ENCODE measurements at regions not wholly inside any gene's neighbourhood (a gene's known extent, or its start where the extent isn't known, plus 50 kb on each side); places are given as distances from the start of the nearest gene placed in this dataset.

GRCh38 chr13:88739195-88739594, 1068.0 kb downstream of the SLITRK5 start:
- TF ChIP-seq CTCF (IDR thresholded peaks at IDR 0.05; ENCODE audit: low read depth, low read length): no peak
- no peak for DNase-seq (ENCODE audit: low read depth, low spot score)
- no peak overlapping the region for H3K4me3 ChIP-seq (ENCODE audit: low read depth, low read length)
- in situ Hi-C loops (cut with HindIII; ENCODE audit: low sequenced_read_pairs): no loop called here

- TF ChIP-seq CTCF (IDR thresholded peaks at IDR 0.05; ENCODE audit: low read depth, low read length): no peak
- no peak overlapping the region for H3K4me3 ChIP-seq (ENCODE audit: low read depth, low read length)
- no peak for DNase-seq (ENCODE audit: low read depth, low spot score)
- in situ Hi-C loops (cut with HindIII; ENCODE audit: low sequenced_read_pairs): no loop called here
These were observed 1073.1 kb downstream of the SLITRK5 start for GRCh38 chr13:88744289-88744688.

- in situ Hi-C loops (cut with HindIII; ENCODE audit: low sequenced_read_pairs): no loop called here
- TF ChIP-seq CTCF (IDR thresholded peaks at IDR 0.05; ENCODE audit: low read depth, low read length): no peak
- DNase-seq (ENCODE audit: low read depth, low spot score): no peak
- no peak overlapping the region for H3K4me3 ChIP-seq (ENCODE audit: low read depth, low read length)
These were observed 1073.8 kb downstream of the SLITRK5 start for GRCh38 chr13:88745011-88745410.

GRCh38 chr13:88752041-88752440, 1080.9 kb downstream of the SLITRK5 start:
- in situ Hi-C loops (cut with HindIII; ENCODE audit: low sequenced_read_pairs): no loop called here
- H3K4me3 ChIP-seq (ENCODE audit: low read depth, low read length): no peak overlapping the region
- no peak for TF ChIP-seq CTCF (IDR thresholded peaks at IDR 0.05; ENCODE audit: low read depth, low read length)
- DNase-seq (ENCODE audit: low read depth, low spot score): no peak

GRCh38 chr13:88754141-88754540, 1083.0 kb downstream of the SLITRK5 start:
- TF ChIP-seq CTCF (IDR thresholded peaks at IDR 0.05; ENCODE audit: low read depth, low read length): no peak
- in situ Hi-C loops (cut with HindIII; ENCODE audit: low sequenced_read_pairs): no loop called here
- no peak for DNase-seq (ENCODE audit: low read depth, low spot score)
- H3K4me3 ChIP-seq (ENCODE audit: low read depth, low read length): no peak overlapping the region

- DNase-seq (ENCODE audit: low read depth, low spot score): no peak
- H3K4me3 ChIP-seq (ENCODE audit: low read depth, low read length): no peak overlapping the region
- no peak for TF ChIP-seq CTCF (IDR thresholded peaks at IDR 0.05; ENCODE audit: low read depth, low read length)
- in situ Hi-C loops (cut with HindIII; ENCODE audit: low sequenced_read_pairs): no loop called here
These were observed 1090.0 kb downstream of the SLITRK5 start for GRCh38 chr13:88761145-88761544.

GRCh38 chr13:88764103-88764502, 1092.9 kb downstream of the SLITRK5 start:
- in situ Hi-C loops (cut with HindIII; ENCODE audit: low sequenced_read_pairs): no loop called here
- DNase-seq (ENCODE audit: low read depth, low spot score): no peak
- H3K4me3 ChIP-seq (ENCODE audit: low read depth, low read length): no peak overlapping the region
- no peak for TF ChIP-seq CTCF (IDR thresholded peaks at IDR 0.05; ENCODE audit: low read depth, low read length)

Measured in astrocyte of the spinal cord (primary cell).